ENCODE measurements at regions not wholly inside any gene's neighbourhood (a gene's known extent, or its start where the extent isn't known, plus 50 kb on each side); places are given as distances from the start of the nearest gene placed in this dataset.

GRCh38 chr7:109318136-109318535 lies 748.5 kb downstream of the DNAJB9 start:
- H3K36me3 ChIP-seq (ENCODE audit: control insufficient read depth, insufficient read depth, low read length) = no peaks in the 10 kb centered on the region
- no peak overlapping the region for H3K27ac ChIP-seq (ENCODE audit: insufficient read depth, low read length)
- H4K20me1 ChIP-seq (ENCODE audit: control insufficient read depth, extremely low read depth, insufficient read depth, low read length) = no peaks in the 10 kb centered on the region
- no peaks in the 10 kb centered on the region for H3K79me2 ChIP-seq (ENCODE audit: control insufficient read depth, insufficient read depth, low read length)
- TF ChIP-seq EZH2 (IDR thresholded peaks at IDR 0.05; ENCODE audit: low read length, missing control alignments) = no peak
- no peak for TF ChIP-seq CTCF (conservative IDR thresholded peaks at IDR 0.05 in 1 of 2, IDR thresholded peaks at IDR 0.05 in 1 of 2; ENCODE audit: low read depth in 1 of 2, low read length in 2 of 2)
- DNase-seq (ENCODE audit: low read depth in 2 of 2) = no peak
- no peaks in the 10 kb centered on the region for H3K27me3 ChIP-seq (ENCODE audit: control insufficient read depth, insufficient read depth, low read length)
- no peak overlapping the region for H2AFZ ChIP-seq (ENCODE audit: low read length)
- H3K9ac ChIP-seq (ENCODE audit: insufficient read depth, low read length) = no peak overlapping the region
- H3K4me1 ChIP-seq (ENCODE audit: control insufficient read depth, extremely low read depth, insufficient read depth, low read length) = no peaks in the 10 kb centered on the region
- no peak overlapping the region for H3K4me2 ChIP-seq (ENCODE audit: extremely low read depth, insufficient read depth, low read length)
- H3K4me3 ChIP-seq (replicated peaks in 1 of 4; ENCODE audit: control extremely low read depth in 1 of 4, insufficient read depth in 1 of 4, low read depth in 3 of 4, low read length in 4 of 4) = no peak overlapping the region
- H3K9me3 ChIP-seq (ENCODE audit: control insufficient read depth, insufficient read depth, low read depth, low read length) = no peaks in the 10 kb centered on the region

GRCh38 chr7:109322833-109323232 lies 753.2 kb downstream of the DNAJB9 start:
- Histone ChIP-seq H4K20me1 (ENCODE audit: control insufficient read depth, extremely low read depth, insufficient read depth, low read length) (no peaks in the 10 kb centered on the region), H3K4me1 (ENCODE audit: control insufficient read depth, extremely low read depth, insufficient read depth, low read length) (no peaks in the 10 kb centered on the region), H3K4me3 (replicated peaks in 1 of 4; ENCODE audit: control extremely low read depth in 1 of 4, insufficient read depth in 1 of 4, low read depth in 3 of 4, low read length in 4 of 4) (no peak overlapping the region), H3K79me2 (ENCODE audit: control insufficient read depth, insufficient read depth, low read length) (no peaks in the 10 kb centered on the region), H3K27me3 (ENCODE audit: control insufficient read depth, insufficient read depth, low read length) (no peaks in the 10 kb centered on the region), H3K36me3 (ENCODE audit: control insufficient read depth, insufficient read depth, low read length) (no peaks in the 10 kb centered on the region), H3K9me3 (ENCODE audit: control insufficient read depth, insufficient read depth, low read depth, low read length) (no peaks in the 10 kb centered on the region), H3K27ac (ENCODE audit: insufficient read depth, low read length) (no peak overlapping the region), H2AFZ (ENCODE audit: low read length) (no peak overlapping the region), H3K4me2 (ENCODE audit: extremely low read depth, insufficient read depth, low read length) (no peak overlapping the region), H3K9ac (ENCODE audit: insufficient read depth, low read length) (no peak overlapping the region)
- no peak for DNase-seq (ENCODE audit: low read depth in 2 of 2)
- TF ChIP-seq EZH2 (IDR thresholded peaks at IDR 0.05; ENCODE audit: low read length, missing control alignments) (no peak), CTCF (conservative IDR thresholded peaks at IDR 0.05 in 1 of 2, IDR thresholded peaks at IDR 0.05 in 1 of 2; ENCODE audit: low read depth in 1 of 2, low read length in 2 of 2) (no peak)

GRCh38 chr7:109331423-109331822 lies 761.7 kb downstream of the DNAJB9 start:
- Histone ChIP-seq H3K4me3 (replicated peaks in 1 of 4; ENCODE audit: control extremely low read depth in 1 of 4, insufficient read depth in 1 of 4, low read depth in 3 of 4, low read length in 4 of 4) (no peak overlapping the region), H3K4me2 (ENCODE audit: extremely low read depth, insufficient read depth, low read length) (no peak overlapping the region), H3K79me2 (ENCODE audit: control insufficient read depth, insufficient read depth, low read length) (no peaks in the 10 kb centered on the region), H3K27ac (ENCODE audit: insufficient read depth, low read length) (no peak overlapping the region), H2AFZ (ENCODE audit: low read length) (no peak overlapping the region), H3K4me1 (ENCODE audit: control insufficient read depth, extremely low read depth, insufficient read depth, low read length) (no peaks in the 10 kb centered on the region), H3K9ac (ENCODE audit: insufficient read depth, low read length) (no peak overlapping the region), H3K36me3 (ENCODE audit: control insufficient read depth, insufficient read depth, low read length) (no peaks in the 10 kb centered on the region), H4K20me1 (ENCODE audit: control insufficient read depth, extremely low read depth, insufficient read depth, low read length) (no peaks in the 10 kb centered on the region), H3K27me3 (ENCODE audit: control insufficient read depth, insufficient read depth, low read length) (no peaks in the 10 kb centered on the region), H3K9me3 (ENCODE audit: control insufficient read depth, insufficient read depth, low read depth, low read length) (no peaks in the 10 kb centered on the region)
- TF ChIP-seq EZH2 (IDR thresholded peaks at IDR 0.05; ENCODE audit: low read length, missing control alignments) (no peak), CTCF (conservative IDR thresholded peaks at IDR 0.05 in 1 of 2, IDR thresholded peaks at IDR 0.05 in 1 of 2; ENCODE audit: low read depth in 1 of 2, low read length in 2 of 2) (no peak)
- DNase-seq (ENCODE audit: low read depth in 2 of 2) = no peak

Measured in fibroblast of lung (primary cell).